HG03354 (cell line): ENCODE measurements at regions not wholly inside any gene's neighbourhood (a gene's known extent, or its start where the extent isn't known, plus 50 kb on each side); places are given as distances from the start of the nearest gene placed in this dataset.
"Not testable (repeated sequence)": the region's sequence is repeated elsewhere in the genome, so short reads cannot be mapped to it uniquely, and the experiment has no call there.

Experiments
- ATAC-seq: cut with Tn5 transposase; IDR thresholded peaks from one replicate; pipeline ENCODE4 v1.9.1; 2021; ENCODE audit warnings: mild to moderate bottlenecking; ENCODE audit not compliant: unreplicated experiment, poor library complexity, severe bottlenecking

GRCh38 chr9:105010089-105010488 lies 82.1 kb upstream of the ABCA1 start:
- not testable (repeated sequence) for ATAC-seq

DNA sequence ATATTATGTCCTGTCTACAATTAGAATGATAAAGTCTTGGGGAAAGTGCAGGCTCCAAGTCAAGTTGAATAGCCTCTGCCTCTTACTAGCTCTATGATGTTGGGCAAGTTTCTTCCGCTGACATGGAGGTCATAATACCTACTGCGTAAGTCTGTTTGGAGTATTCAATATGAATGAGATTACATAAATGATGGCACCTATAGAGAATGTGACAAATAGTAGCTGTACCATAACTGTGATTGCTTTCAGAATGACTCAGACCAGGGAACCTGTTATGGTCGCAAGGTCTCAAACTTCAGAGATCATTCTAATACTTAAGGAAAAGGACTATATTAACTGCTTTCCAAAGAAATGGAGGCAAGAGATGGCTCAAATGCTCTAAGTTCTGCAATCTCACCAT lies 94.0 kb upstream of the ABCA1 start:
- ATAC-seq = no peak

DNA sequence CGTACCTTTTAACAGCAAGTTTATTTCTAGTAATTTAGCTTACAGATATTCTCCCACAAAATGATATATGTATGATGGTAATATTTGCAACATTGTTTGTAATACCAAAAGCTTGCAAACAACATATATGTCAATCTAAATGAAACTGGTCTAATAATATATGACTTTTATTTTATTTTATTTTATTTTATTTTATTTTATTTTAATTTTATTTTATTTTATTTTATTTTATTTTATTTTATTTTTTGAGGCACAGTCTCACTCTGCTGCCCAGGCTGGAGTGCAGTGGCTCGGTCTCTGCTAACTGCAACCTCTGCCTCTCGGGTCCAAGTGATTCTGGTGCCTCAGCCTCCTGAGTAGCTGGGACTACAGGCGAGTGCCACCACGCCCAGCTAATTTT lies 94.6 kb upstream of the ABCA1 start:
- ATAC-seq = not testable (repeated sequence)

DNA sequence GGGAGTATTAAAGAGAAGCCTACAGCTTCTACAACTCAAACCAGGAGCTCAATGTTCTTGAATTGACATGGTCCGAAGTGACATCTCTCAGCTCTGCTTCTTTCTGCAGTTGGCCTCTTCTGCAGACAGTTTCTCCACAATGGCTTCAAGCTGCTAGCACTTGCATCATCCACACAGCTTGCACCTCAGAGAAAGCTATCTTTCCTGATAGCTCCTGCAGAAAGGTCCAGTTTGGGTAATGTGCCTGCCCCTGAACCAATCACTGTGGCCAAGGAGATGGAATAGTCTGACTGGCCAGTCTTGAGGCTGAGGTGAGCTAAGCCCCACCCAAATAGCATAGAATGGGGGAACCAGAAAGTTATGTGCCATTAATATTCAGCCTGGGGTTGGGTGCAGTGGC lies 95.8 kb upstream of the ABCA1 start:
- ATAC-seq = no peak

DNA sequence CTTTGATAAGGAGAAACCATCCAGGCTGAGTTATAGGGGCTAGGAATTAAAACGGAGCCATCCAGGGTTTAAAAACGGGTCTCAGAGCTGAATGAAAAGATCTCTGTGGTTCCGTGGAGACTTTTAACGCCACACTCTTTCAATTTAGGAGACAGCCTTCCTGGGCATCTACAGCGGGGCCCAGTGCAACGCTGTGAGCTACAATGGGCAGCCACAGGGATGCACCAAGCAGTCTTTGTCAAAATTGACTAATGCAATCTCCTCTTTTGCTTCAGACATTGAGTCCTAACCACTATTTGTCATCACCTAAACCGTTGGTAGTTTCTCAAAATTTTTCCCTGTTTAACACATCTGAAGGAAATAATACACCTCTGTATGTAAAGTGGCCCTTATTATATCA lies 96.6 kb upstream of the ABCA1 start:
- ATAC-seq = no peak

GRCh38 chr9:105026451-105026850 lies 98.5 kb upstream of the ABCA1 start:
- no peak for ATAC-seq

GRCh38 chr9:105027084-105027483 lies 99.1 kb upstream of the ABCA1 start:
- no peak for ATAC-seq

DNA sequence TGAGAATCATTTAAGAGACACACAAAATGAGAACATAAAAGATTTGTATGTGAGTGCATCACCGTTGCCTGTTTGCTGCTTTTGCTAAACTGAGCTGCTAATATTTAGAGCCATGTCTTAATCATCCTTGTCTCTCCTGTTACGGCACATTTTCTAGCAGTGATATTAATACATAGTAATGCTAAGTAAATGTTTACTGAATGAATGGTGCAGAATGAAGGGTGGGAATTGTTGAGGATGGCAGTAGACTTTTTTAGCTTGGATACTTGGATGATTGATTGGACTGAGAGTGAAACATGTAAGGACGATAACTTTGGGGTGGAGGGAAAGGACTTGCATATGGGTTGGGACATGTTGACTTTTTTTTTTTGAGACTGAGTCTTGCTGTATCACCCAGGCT lies 102.3 kb upstream of the ABCA1 start:
- ATAC-seq = no peak

DNA sequence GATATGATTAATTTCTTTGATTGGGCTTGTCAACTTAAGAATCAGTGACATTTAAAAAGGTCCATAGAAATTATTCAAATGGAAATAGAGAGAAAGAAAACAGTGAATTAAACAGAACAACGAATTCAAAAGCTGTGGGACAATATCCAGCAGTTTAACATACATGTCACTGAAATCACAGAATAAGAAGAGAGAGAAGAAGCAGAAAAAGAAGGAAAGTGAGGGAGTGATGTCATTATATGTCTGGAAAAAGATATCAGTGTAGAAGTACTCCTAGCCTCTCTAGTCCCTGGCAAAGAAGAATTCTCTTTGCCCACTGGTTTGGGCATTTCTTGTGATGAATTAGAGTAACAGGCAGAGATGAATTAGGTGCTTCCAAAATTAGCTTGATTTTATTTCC lies 109.2 kb upstream of the ABCA1 start:
- ATAC-seq = no peak

DNA sequence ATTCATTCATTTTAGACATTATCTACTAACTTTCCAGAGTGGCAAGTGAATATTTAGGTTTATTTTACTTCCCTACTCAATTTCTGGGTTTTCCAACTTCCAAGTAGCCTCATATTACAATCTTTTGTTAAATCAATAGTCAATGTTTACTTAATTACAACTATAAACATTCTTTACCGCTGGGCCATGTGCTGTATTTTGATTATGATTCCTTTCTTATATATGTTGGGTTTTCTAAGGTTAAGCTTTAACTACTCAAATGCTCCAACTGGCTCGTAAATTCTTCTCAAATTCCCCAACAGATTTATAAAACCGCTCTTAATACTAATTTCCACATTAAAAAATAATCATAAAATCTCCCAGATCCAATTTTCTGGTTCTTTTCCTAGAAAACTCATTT lies 110.1 kb upstream of the ABCA1 start:
- no peak for ATAC-seq

DNA sequence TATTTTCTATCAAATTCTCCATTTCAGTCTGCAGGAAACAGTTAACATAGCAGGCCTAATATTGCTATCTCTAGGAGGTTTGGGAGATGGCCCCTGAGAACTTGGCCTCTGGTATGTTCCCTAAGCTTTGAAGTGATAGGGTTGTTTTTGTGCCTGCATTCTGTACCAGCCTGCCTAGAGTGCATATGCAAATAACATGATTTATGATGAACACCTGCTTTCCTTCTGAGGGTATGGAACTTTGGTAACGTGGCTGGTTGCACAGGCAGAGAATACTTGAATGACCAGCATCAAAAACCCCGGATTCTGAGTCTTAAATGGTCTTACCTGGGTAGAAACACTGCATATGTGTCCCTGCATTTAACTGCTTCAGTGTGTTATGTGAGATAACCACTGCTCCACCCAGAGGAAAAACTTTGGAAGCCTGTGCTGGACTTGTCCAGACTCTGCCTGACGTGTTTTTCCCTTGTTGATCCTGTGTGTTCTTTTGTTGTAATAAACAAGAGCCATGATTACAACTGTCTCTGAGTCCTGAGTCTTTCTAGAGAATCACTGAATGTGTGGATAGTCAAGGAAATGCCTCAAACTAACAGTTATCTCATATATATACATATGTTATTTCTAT lies 111.3 kb upstream of the ABCA1 start:
- ATAC-seq = peak; percentile 52

- no peak for ATAC-seq
These were observed 115.5 kb upstream of the ABCA1 start for GRCh38 chr9:105043370-105043936.

DNA sequence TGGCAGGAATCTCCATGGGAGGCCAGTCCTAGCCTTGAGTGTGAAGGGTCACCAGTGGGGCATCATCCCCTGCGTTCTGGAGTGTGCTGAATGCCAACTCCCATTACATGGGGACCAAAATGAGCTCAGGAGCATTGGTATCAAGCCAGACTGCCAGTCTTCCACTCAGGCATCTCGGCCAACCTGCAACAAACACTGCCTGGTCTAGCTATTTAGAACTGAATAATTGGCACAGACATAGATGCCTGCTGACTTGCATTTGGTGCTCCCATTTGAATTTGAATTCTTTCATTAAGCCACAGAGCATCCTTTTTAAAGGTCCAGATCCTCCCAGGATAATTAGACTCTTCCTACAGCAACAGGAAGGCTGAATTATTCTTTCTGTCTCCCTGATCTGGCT lies 116.6 kb upstream of the ABCA1 start:
- ATAC-seq = no peak

- ATAC-seq = no peak
These were observed 119.2 kb upstream of the ABCA1 start for GRCh38 chr9:105046907-105047741.

- no peak for ATAC-seq
These were observed 119.7 kb upstream of the ABCA1 start for GRCh38 chr9:105047742-105048041.

GRCh38 chr9:105048331-105048730 lies 120.4 kb upstream of the ABCA1 start:
- no peak for ATAC-seq

- ATAC-seq = no peak
These were observed 122.3 kb upstream of the ABCA1 start for GRCh38 chr9:105050296-105050695.

GRCh38 chr9:105051897-105052296 lies 123.9 kb upstream of the ABCA1 start:
- ATAC-seq = no peak

DNA sequence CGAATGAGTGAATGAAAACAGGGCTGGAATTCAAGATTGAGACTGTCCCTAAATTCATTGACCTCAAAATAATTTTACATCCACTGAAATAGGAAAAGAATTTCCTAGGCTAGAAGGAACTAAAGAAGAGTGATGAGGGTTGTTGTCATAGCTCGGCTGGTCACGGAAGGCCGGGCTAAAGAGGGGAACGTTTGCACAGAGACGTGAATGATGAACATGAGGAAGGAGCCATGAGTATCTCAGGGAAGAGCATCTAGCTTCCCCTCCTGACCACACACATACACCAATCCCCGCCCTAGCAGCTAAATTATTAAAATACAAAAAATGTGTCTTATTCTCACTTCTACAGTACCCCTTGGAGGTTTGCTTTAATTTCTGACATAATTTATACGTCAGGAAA lies 124.4 kb upstream of the ABCA1 start:
- ATAC-seq = no peak

GRCh38 chr9:105053209-105053652 lies 125.3 kb upstream of the ABCA1 start:
- peak; percentile 81 for ATAC-seq

DNA sequence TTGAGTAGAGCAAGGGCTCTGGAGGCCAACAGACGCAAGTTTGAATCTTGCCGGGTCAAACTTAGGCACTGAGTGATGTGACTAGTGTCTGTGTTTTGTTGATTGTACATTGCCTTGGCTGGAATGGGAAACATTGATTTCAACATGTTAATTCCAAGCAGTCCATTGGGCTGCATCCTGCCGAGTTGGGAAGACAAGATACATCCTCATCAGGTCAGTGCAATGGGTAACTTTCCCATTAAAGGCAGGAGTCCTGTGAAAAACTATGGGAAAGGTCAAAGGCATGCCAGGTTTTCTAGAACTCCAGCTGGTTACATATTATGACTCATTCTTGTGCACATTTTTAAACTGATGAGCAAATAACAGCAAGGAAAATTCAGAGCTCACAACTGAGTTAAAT lies 126.5 kb upstream of the ABCA1 start:
- ATAC-seq = no peak
